ENCODE measurements at regions not wholly inside any gene's neighbourhood (a gene's known extent, or its start where the extent isn't known, plus 50 kb on each side); places are given as distances from the start of the nearest gene placed in this dataset.

DNA sequence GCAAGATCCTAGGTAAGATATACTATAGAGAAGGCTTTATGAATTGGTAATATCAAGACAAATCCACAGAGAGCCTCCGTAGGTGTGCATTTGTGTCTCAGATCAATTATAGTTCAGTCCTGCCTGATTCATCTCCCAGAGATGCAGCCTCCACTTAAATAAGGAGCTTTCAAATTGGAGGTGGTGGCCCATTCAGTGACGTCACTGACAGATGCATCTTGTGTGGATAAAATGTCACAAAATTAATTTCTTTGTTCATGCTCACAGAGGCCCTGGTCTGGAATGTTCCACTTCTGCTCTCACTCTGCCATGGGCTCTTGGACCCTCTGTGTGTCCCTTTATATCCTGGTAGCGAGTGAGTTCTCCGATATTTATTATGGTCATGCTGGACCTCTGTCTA, 157.1 kb upstream of the PRSS58 start:
- Histone ChIP-seq H3K27ac (ENCODE audit: control insufficient read depth, insufficient read depth, low read length) (no peak overlapping the region), H4K20me1 (ENCODE audit: control insufficient read depth, extremely low read depth, insufficient read depth, low read length) (no peaks in the 10 kb centered on the region), H3K27me3 (ENCODE audit: control insufficient read depth, extremely low read depth, insufficient read depth, low read length) (no peaks in the 10 kb centered on the region), H3K36me3 (ENCODE audit: control insufficient read depth in 2 of 2, extremely low read depth in 1 of 2, insufficient read depth in 2 of 2, low read length in 2 of 2) (no peaks in the 10 kb centered on the region), H3K9me1 (ENCODE audit: control insufficient read depth, extremely low read depth, insufficient read depth, low read length) (no peaks in the 10 kb centered on the region), H2AFZ (ENCODE audit: control insufficient read depth, low read length) (no peak overlapping the region), H3K4me2 (ENCODE audit: control insufficient read depth, extremely low read depth, insufficient read depth, low read depth, low read length) (no peak overlapping the region), H3K4me1 (ENCODE audit: control insufficient read depth, extremely low read depth, insufficient read depth, low read length) (peaks cover 18% of the 10 kb centered on the region), H3K4me3 (ENCODE audit: control insufficient read depth in 2 of 3, extremely low read depth in 1 of 3, insufficient read depth in 2 of 3, low read depth in 1 of 3, low read length in 3 of 3) (no peak overlapping the region), H3K9ac (ENCODE audit: control insufficient read depth, extremely low read depth, insufficient read depth, low read length) (no peak overlapping the region), H3K9me3 (ENCODE audit: control insufficient read depth, low read depth, low read length) (no peaks in the 10 kb centered on the region), H3K79me2 (ENCODE audit: control insufficient read depth, insufficient read depth, low read length) (no peaks in the 10 kb centered on the region)
- no peak for FAIRE-seq
- dilution Hi-C loops (cut with MboI; ENCODE audit: extremely low pct_ligation_motif_present, low sequenced_read_pairs): no loop called here
- TF ChIP-seq EZH2 (IDR thresholded peaks at IDR 0.05; ENCODE audit: low read length): no peak
- TF ChIP-seq, protein P1, sequence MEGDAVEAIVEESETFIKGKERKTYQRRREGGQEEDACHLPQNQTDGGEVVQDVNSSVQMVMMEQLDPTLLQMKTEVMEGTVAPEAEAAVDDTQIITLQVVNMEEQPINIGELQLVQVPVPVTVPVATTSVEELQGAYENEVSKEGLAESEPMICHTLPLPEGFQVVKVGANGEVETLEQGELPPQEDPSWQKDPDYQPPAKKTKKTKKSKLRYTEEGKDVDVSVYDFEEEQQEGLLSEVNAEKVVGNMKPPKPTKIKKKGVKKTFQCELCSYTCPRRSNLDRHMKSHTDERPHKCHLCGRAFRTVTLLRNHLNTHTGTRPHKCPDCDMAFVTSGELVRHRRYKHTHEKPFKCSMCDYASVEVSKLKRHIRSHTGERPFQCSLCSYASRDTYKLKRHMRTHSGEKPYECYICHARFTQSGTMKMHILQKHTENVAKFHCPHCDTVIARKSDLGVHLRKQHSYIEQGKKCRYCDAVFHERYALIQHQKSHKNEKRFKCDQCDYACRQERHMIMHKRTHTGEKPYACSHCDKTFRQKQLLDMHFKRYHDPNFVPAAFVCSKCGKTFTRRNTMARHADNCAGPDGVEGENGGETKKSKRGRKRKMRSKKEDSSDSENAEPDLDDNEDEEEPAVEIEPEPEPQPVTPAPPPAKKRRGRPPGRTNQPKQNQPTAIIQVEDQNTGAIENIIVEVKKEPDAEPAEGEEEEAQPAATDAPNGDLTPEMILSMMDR (optimal IDR thresholded peaks at IDR 0.05 in 1 of 3, IDR thresholded peaks at IDR 0.05 in 1 of 3, conservative IDR thresholded peaks at IDR 0.05 in 1 of 3; ENCODE audit: extremely low read depth in 1 of 3, insufficient read depth in 2 of 3, low read length in 3 of 3): no peak
- no peak for DNase-seq (ENCODE audit: low read depth, low spot score)

- H3K4me1 ChIP-seq (ENCODE audit: control insufficient read depth, extremely low read depth, insufficient read depth, low read length): peaks cover 18% of the 10 kb centered on the region
- DNase-seq (ENCODE audit: low read depth, low spot score) (no peak), FAIRE-seq (no peak)
- H3K4me3 ChIP-seq (ENCODE audit: control insufficient read depth in 2 of 3, extremely low read depth in 1 of 3, insufficient read depth in 2 of 3, low read depth in 1 of 3, low read length in 3 of 3): no peak overlapping the region
- TF ChIP-seq EZH2 (IDR thresholded peaks at IDR 0.05; ENCODE audit: low read length): no peak
- TF ChIP-seq, protein P1 (optimal IDR thresholded peaks at IDR 0.05 in 1 of 3, IDR thresholded peaks at IDR 0.05 in 1 of 3, conservative IDR thresholded peaks at IDR 0.05 in 1 of 3; ENCODE audit: extremely low read depth in 1 of 3, insufficient read depth in 2 of 3, low read length in 3 of 3): no peak
- H4K20me1 ChIP-seq (ENCODE audit: control insufficient read depth, extremely low read depth, insufficient read depth, low read length): no peaks in the 10 kb centered on the region
- dilution Hi-C loops (cut with MboI; ENCODE audit: extremely low pct_ligation_motif_present, low sequenced_read_pairs): no loop called here
- H3K9me3 ChIP-seq (ENCODE audit: control insufficient read depth, low read depth, low read length): no peaks in the 10 kb centered on the region
- H3K4me2 ChIP-seq (ENCODE audit: control insufficient read depth, extremely low read depth, insufficient read depth, low read depth, low read length): no peak overlapping the region
- H3K79me2 ChIP-seq (ENCODE audit: control insufficient read depth, insufficient read depth, low read length): no peaks in the 10 kb centered on the region
- H3K27ac ChIP-seq (ENCODE audit: control insufficient read depth, insufficient read depth, low read length): peak overlapping the region; percentile 74
- no peak overlapping the region for H3K9ac ChIP-seq (ENCODE audit: control insufficient read depth, extremely low read depth, insufficient read depth, low read length)
- H3K36me3 ChIP-seq (ENCODE audit: control insufficient read depth in 2 of 2, extremely low read depth in 1 of 2, insufficient read depth in 2 of 2, low read length in 2 of 2): no peaks in the 10 kb centered on the region
- peak overlapping the region; percentile 44 for H2AFZ ChIP-seq (ENCODE audit: control insufficient read depth, low read length)
- no peaks in the 10 kb centered on the region for H3K27me3 ChIP-seq (ENCODE audit: control insufficient read depth, extremely low read depth, insufficient read depth, low read length)
- H3K9me1 ChIP-seq (ENCODE audit: control insufficient read depth, extremely low read depth, insufficient read depth, low read length): no peaks in the 10 kb centered on the region
Observed at GRCh38 chr7:142414135-142414534, 156.3 kb upstream of the PRSS58 start.
